ENCODE measurements at regions not wholly inside any gene's neighbourhood (a gene's known extent, or its start where the extent isn't known, plus 50 kb on each side); places are given as distances from the start of the nearest gene placed in this dataset.

DNA sequence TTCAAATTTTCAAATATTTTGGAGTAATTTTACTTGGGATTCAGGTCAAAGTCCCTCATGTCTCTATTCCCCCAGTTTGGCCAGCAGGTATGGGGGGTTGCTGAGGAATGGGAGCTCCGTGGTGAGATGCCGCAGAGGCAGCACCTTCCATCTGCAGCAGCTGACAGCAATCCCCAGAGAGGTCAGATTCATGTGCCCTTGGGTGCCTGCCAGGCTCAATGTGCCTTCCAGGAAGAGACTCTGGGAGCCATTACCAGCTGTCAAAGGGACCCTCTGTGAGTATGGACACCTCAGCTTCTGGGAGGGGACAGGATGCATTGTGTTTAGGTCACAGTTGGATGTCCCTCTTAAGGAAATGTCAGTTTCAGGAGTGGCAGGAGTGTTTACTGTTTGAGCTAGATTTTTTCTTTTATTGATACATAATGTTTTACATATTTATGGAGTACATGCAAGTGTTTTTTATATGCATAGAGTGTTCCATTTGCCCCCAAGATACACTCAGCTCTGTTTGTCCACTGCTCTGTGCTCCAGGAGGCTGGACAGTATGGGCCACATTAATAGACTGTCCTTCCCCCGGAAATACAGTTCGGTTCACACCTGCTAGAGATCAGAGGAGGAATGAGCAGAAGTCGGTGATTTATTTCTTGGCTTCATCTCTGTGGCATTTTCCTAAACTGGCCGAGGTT is 75.3 kb upstream of the GRB10 start:
- Histone ChIP-seq H3K36me3 (ENCODE audit: control insufficient read depth, insufficient read depth, low read length) (no peaks in the 10 kb centered on the region), H2AFZ (no peak overlapping the region), H3K9me3 (ENCODE audit: control insufficient read depth, low read length) (no peaks in the 10 kb centered on the region), H3K4me3 (ENCODE audit: low read depth, low read length) (no peak overlapping the region), H3K9ac (no peak overlapping the region), H3K4me1 (no peaks in the 10 kb centered on the region), H3K4me2 (ENCODE audit: low read length) (no peak overlapping the region), H3K27me3 (ENCODE audit: control insufficient read depth, insufficient read depth, low read length) (no peaks in the 10 kb centered on the region), H3K27ac (no peak overlapping the region), H3K79me2 (no peaks in the 10 kb centered on the region)
- TF ChIP-seq, protein P1, sequence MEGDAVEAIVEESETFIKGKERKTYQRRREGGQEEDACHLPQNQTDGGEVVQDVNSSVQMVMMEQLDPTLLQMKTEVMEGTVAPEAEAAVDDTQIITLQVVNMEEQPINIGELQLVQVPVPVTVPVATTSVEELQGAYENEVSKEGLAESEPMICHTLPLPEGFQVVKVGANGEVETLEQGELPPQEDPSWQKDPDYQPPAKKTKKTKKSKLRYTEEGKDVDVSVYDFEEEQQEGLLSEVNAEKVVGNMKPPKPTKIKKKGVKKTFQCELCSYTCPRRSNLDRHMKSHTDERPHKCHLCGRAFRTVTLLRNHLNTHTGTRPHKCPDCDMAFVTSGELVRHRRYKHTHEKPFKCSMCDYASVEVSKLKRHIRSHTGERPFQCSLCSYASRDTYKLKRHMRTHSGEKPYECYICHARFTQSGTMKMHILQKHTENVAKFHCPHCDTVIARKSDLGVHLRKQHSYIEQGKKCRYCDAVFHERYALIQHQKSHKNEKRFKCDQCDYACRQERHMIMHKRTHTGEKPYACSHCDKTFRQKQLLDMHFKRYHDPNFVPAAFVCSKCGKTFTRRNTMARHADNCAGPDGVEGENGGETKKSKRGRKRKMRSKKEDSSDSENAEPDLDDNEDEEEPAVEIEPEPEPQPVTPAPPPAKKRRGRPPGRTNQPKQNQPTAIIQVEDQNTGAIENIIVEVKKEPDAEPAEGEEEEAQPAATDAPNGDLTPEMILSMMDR (IDR thresholded peaks at IDR 0.05) = no peak

GRCh38 chr7:50856806-50857205 is 74.1 kb upstream of the GRB10 start:
- Histone ChIP-seq H3K9ac (no peak overlapping the region), H3K27me3 (ENCODE audit: control insufficient read depth, insufficient read depth, low read length) (no peaks in the 10 kb centered on the region), H3K4me2 (ENCODE audit: low read length) (no peak overlapping the region), H3K79me2 (no peaks in the 10 kb centered on the region), H3K4me1 (no peaks in the 10 kb centered on the region), H2AFZ (no peak overlapping the region), H3K4me3 (ENCODE audit: low read depth, low read length) (no peak overlapping the region), H3K36me3 (ENCODE audit: control insufficient read depth, insufficient read depth, low read length) (no peaks in the 10 kb centered on the region), H3K27ac (no peak overlapping the region), H3K9me3 (ENCODE audit: control insufficient read depth, low read length) (no peaks in the 10 kb centered on the region)
- TF ChIP-seq, protein P1 (IDR thresholded peaks at IDR 0.05) = no peak

GRCh38 chr7:50856231-50856630 is 73.5 kb upstream of the GRB10 start:
- TF ChIP-seq, protein P1 (IDR thresholded peaks at IDR 0.05) = no peak
- H3K4me1 ChIP-seq = no peaks in the 10 kb centered on the region
- H3K9ac ChIP-seq = no peak overlapping the region
- H3K79me2 ChIP-seq = no peaks in the 10 kb centered on the region
- no peak overlapping the region for H2AFZ ChIP-seq
- no peaks in the 10 kb centered on the region for H3K27me3 ChIP-seq (ENCODE audit: control insufficient read depth, insufficient read depth, low read length)
- no peak overlapping the region for H3K4me3 ChIP-seq (ENCODE audit: low read depth, low read length)
- no peak overlapping the region for H3K27ac ChIP-seq
- H3K9me3 ChIP-seq (ENCODE audit: control insufficient read depth, low read length) = no peaks in the 10 kb centered on the region
- no peak overlapping the region for H3K4me2 ChIP-seq (ENCODE audit: low read length)
- no peaks in the 10 kb centered on the region for H3K36me3 ChIP-seq (ENCODE audit: control insufficient read depth, insufficient read depth, low read length)

DNA sequence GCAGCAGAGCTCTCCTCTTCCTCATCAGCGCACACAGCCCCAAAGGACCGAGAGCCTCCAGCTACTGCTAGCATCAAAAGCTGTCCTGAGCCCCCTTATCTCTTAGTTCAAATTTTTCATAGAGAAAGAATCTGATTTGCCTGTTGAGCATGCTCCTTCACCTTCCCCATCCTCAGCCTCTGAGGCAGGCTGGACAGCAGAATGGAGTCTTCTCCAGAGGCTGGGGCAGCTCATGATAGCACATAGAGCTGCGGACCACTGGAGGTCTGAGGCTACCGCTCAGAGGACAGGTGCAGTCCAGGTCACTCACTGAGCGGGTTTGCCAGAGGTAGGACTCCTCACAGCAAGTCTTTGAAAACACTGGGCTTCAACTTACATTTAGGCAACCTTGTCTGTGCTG is 72.8 kb upstream of the GRB10 start:
- Histone ChIP-seq H3K27me3 (ENCODE audit: control insufficient read depth, insufficient read depth, low read length) (no peaks in the 10 kb centered on the region), H3K4me2 (ENCODE audit: low read length) (no peak overlapping the region), H3K79me2 (no peaks in the 10 kb centered on the region), H2AFZ (no peak overlapping the region), H3K4me3 (ENCODE audit: low read depth, low read length) (no peak overlapping the region), H3K36me3 (ENCODE audit: control insufficient read depth, insufficient read depth, low read length) (no peaks in the 10 kb centered on the region), H3K27ac (no peak overlapping the region), H3K9me3 (ENCODE audit: control insufficient read depth, low read length) (no peaks in the 10 kb centered on the region), H3K9ac (no peak overlapping the region), H3K4me1 (no peaks in the 10 kb centered on the region)
- TF ChIP-seq, protein P1 (IDR thresholded peaks at IDR 0.05) = no peak

DNA sequence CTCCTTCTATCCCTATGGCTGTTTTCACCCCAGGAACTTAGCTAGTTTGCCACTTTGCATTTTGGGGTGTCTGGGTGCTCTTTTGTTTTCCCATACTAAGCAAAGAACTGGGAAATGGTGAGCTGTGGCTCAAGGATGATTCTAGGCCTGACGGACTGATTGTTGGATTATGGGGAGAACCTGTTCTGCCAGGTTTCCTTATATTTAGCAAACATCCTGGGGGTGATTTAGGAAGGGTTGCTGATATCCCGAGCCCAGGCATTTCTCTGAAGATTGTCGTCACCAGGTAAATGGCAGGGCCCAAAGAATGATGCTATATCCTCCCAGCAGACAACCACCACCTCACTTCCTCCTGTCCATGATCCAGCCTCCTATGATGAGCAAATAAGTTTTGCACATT is 72.1 kb upstream of the GRB10 start:
- Histone ChIP-seq H3K27ac (no peak overlapping the region), H3K4me2 (ENCODE audit: low read length) (no peak overlapping the region), H2AFZ (no peak overlapping the region), H3K4me1 (no peaks in the 10 kb centered on the region), H3K9ac (no peak overlapping the region), H3K79me2 (no peaks in the 10 kb centered on the region), H3K27me3 (ENCODE audit: control insufficient read depth, insufficient read depth, low read length) (no peaks in the 10 kb centered on the region), H3K36me3 (ENCODE audit: control insufficient read depth, insufficient read depth, low read length) (no peaks in the 10 kb centered on the region), H3K4me3 (ENCODE audit: low read depth, low read length) (no peak overlapping the region), H3K9me3 (ENCODE audit: control insufficient read depth, low read length) (no peaks in the 10 kb centered on the region)
- TF ChIP-seq, protein P1 (IDR thresholded peaks at IDR 0.05) = no peak
